ENCODE measurements at regions not wholly inside any gene's neighbourhood (a gene's known extent, or its start where the extent isn't known, plus 50 kb on each side); places are given as distances from the start of the nearest gene placed in this dataset.
"Not testable (repeated sequence)": the region's sequence is repeated elsewhere in the genome, so short reads cannot be mapped to it uniquely, and the experiment has no call there.

GRCh38 chr6:77063494-77063893, 399.8 kb downstream of the HTR1B start:
- no peak for DNase-seq

GRCh38 chr6:77055711-77056110, 407.6 kb downstream of the HTR1B start:
- DNase-seq, result no peak

- DNase-seq, result no peak
Observed at GRCh38 chr6:77040568-77041195, 422.6 kb downstream of the HTR1B start.

- no peak for DNase-seq
Observed at GRCh38 chr6:77038807-77039206, 424.5 kb downstream of the HTR1B start.

GRCh38 chr6:77037439-77037838, 425.9 kb downstream of the HTR1B start:
- DNase-seq, result no peak

GRCh38 chr6:77036400-77036799, 426.9 kb downstream of the HTR1B start:
- DNase-seq, result no peak

- no peak for DNase-seq
Observed at GRCh38 chr6:77034161-77034560, 429.1 kb downstream of the HTR1B start.

GRCh38 chr6:77030929-77031674, 432.2 kb downstream of the HTR1B start:
- DNase-seq, result no peak

- no peak for DNase-seq
Observed at GRCh38 chr6:77026341-77026740, 436.9 kb downstream of the HTR1B start.

GRCh38 chr6:77025736-77026223, 437.5 kb downstream of the HTR1B start:
- no peak for DNase-seq

- DNase-seq, result no peak
Observed at GRCh38 chr6:77021778-77022177, 441.5 kb downstream of the HTR1B start.

GRCh38 chr6:77021232-77021631, 442.1 kb downstream of the HTR1B start:
- no peak for DNase-seq

- no peak for DNase-seq
Observed at GRCh38 chr6:77019081-77019480, 444.2 kb downstream of the HTR1B start.

GRCh38 chr6:77017537-77017936, 445.8 kb downstream of the HTR1B start:
- DNase-seq, result no peak

GRCh38 chr6:77015350-77015749, 447.9 kb downstream of the HTR1B start:
- DNase-seq, result no peak

- DNase-seq, result no peak
Observed at GRCh38 chr6:77011929-77012545, 451.3 kb downstream of the HTR1B start.

- no peak for DNase-seq
Observed at GRCh38 chr6:77010931-77011542, 452.3 kb downstream of the HTR1B start.

GRCh38 chr6:76992553-76992952, 470.7 kb downstream of the HTR1B start:
- DNase-seq, result no peak

GRCh38 chr6:76984572-76984971, 478.7 kb downstream of the HTR1B start:
- DNase-seq, result no peak

GRCh38 chr6:76982476-76983199, 480.7 kb downstream of the HTR1B start:
- no peak for DNase-seq

- no peak for DNase-seq
Observed at GRCh38 chr6:76972474-76972873, 490.8 kb downstream of the HTR1B start.

- DNase-seq, result not testable (repeated sequence)
Observed at GRCh38 chr6:76959177-76959576, 504.1 kb downstream of the HTR1B start.

All from OCI-M1 (cell line).